HepG2 (cell line): ENCODE measurements at regions not wholly inside any gene's neighbourhood (a gene's known extent, or its start where the extent isn't known, plus 50 kb on each side); places are given as distances from the start of the nearest gene placed in this dataset.

Experiments
- KLF11 ChIP-seq: IDR thresholded peaks from 2 replicates; pipeline ENCODE4 v1.6.1; 2016; ENCODE audit warnings: missing compliant biosample characterization
- NFRKB ChIP-seq: fragments of 450-650 bp; IDR thresholded peaks from 2 replicates; pipeline ENCODE4 v1.6.1; 2017

DNA sequence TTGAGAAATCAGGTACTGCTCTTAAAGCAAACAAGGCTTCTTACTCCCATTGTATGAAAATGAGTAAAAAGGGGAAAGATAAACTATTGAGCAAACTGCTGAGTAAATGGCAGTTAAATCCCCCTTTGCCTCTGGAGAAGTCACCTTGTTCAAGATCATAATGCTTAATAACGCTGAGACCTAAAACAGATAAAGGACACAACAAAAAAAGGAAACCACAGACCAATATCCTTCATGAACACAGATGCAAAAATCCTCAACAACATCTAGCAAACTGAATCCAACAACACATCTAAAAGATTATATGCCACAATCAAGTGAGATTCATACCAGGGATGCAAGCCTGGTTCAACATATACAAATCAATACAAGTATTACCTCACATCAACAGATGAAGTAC is 109.0 kb upstream of the MDM1 start:
- TF ChIP-seq NFRKB (no peak), KLF11 (CRISPR knock-in tag) (no peak)
